B cell (primary cell): ENCODE measurements at regions not wholly inside any gene's neighbourhood (a gene's known extent, or its start where the extent isn't known, plus 50 kb on each side); places are given as distances from the start of the nearest gene placed in this dataset.

Experiments used
- EZH2 ChIP-seq: IDR thresholded peaks from 2 replicates; pipeline ENCODE4 v1.6.1; 2012; ENCODE audit warnings: borderline replicate concordance, low read depth, mild to moderate bottlenecking, moderate library complexity, low read length; ENCODE audit not compliant: insufficient read depth, poor library complexity, severe bottlenecking
- TF ChIP-seq, protein P1 (sequence below): fragments of 200-600 bp; IDR thresholded peaks from one replicate; pipeline ENCODE4 v1.8.0; 2022; ENCODE audit warnings: antibody characterized with exemption, mild to moderate bottlenecking

DNA sequence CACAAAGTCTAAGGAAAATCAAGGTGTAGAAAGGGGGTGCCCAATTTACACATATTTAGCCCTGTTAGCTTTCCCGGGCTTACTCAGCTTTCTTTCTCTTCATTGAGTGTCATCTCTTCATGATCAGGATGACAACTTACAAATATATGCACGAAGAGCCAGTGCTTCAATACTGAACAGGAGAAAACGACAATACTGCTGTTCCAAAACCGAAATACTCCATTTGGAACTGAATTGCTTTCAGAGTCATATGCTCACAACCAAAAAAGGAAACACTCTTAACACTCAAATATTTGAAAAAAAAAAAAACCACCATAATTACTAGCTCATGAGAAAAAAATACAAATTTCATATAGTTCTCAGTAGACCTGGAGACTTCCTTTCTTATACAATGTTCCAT lies 272.1 kb upstream of the DUSP10 start:
- TF ChIP-seq, protein P1, sequence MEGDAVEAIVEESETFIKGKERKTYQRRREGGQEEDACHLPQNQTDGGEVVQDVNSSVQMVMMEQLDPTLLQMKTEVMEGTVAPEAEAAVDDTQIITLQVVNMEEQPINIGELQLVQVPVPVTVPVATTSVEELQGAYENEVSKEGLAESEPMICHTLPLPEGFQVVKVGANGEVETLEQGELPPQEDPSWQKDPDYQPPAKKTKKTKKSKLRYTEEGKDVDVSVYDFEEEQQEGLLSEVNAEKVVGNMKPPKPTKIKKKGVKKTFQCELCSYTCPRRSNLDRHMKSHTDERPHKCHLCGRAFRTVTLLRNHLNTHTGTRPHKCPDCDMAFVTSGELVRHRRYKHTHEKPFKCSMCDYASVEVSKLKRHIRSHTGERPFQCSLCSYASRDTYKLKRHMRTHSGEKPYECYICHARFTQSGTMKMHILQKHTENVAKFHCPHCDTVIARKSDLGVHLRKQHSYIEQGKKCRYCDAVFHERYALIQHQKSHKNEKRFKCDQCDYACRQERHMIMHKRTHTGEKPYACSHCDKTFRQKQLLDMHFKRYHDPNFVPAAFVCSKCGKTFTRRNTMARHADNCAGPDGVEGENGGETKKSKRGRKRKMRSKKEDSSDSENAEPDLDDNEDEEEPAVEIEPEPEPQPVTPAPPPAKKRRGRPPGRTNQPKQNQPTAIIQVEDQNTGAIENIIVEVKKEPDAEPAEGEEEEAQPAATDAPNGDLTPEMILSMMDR = no peak
- no peak for TF ChIP-seq EZH2
